ENCODE measurements at regions not wholly inside any gene's neighbourhood (a gene's known extent, or its start where the extent isn't known, plus 50 kb on each side); places are given as distances from the start of the nearest gene placed in this dataset.

- ATAC-seq: no peak
- Histone ChIP-seq H3K4me3 (replicated peaks in 1 of 2; ENCODE audit: low read depth in 1 of 2, low read length in 2 of 2) (no peak overlapping the region), H3K4me2 (ENCODE audit: low read length) (no peak overlapping the region), H4K20me1 (ENCODE audit: insufficient read depth) (no peaks in the 10 kb centered on the region), H3K9me2 (ENCODE audit: insufficient read depth) (no peaks in the 10 kb centered on the region), H2AFZ (ENCODE audit: low read depth, low read length, poor library complexity, severe bottlenecking) (no peak overlapping the region), H3K36me3 (ENCODE audit: control insufficient read depth in 1 of 2, insufficient read depth in 2 of 2, low read length in 2 of 2) (no peaks in the 10 kb centered on the region), H3K79me2 (ENCODE audit: insufficient read depth, low read length) (no peaks in the 10 kb centered on the region), H3K27me3 (ENCODE audit: insufficient read depth, low read length) (no peaks in the 10 kb centered on the region), H3K9ac (ENCODE audit: low read length) (no peak overlapping the region), H3K27ac (ENCODE audit: low read depth, low read length) (no peak overlapping the region), H3K9me3 (ENCODE audit: control insufficient read depth in 1 of 2, insufficient read depth in 1 of 2, low read depth in 1 of 2, low read length in 2 of 2) (0 out of 4 replicates have a peak, but pooled peaks cover 0 to 3% of the 10 kb centered on the region in 2 experiments), H3K4me1 (ENCODE audit: control insufficient read depth in 1 of 2, insufficient read depth in 2 of 2, low read length in 2 of 2) (no peaks in the 10 kb centered on the region)
- ChIA-PET RAD21 (ENCODE audit: low non-redundant PET in 1 of 2, low total read pairs in 2 of 2, uncharacterized antibody in 2 of 2, unreplicated experiment in 2 of 2) (no interaction called here), POLR2A (no interaction called here), CTCF (no interaction called here)
- no peak for DNase-seq (ENCODE audit: low read depth, low spot score)
- intact Hi-C loops (cut with micrococcal nuclease): no loop called here
- BruUV-seq (replicated peaks): no TSS peak
- TF ChIP-seq CBX3 (IDR thresholded peaks at IDR 0.05; ENCODE audit: low read depth) (no peak), REST (IDR thresholded peaks at IDR 0.05; ENCODE audit: low read depth) (no peak), SRF (IDR thresholded peaks at IDR 0.05; ENCODE audit: low read depth) (no peak), EZH2 (IDR thresholded peaks at IDR 0.05) (no peak)
Observed at GRCh38 chr4:35364321-35364870, 879.9 kb downstream of the ARAP2 start.

- Histone ChIP-seq H3K9ac (ENCODE audit: low read length) (no peak overlapping the region), H3K4me1 (ENCODE audit: control insufficient read depth in 1 of 2, insufficient read depth in 2 of 2, low read length in 2 of 2) (no peaks in the 10 kb centered on the region), H4K20me1 (ENCODE audit: insufficient read depth) (no peaks in the 10 kb centered on the region), H2AFZ (ENCODE audit: low read depth, low read length, poor library complexity, severe bottlenecking) (no peak overlapping the region), H3K4me2 (ENCODE audit: low read length) (no peak overlapping the region), H3K27ac (ENCODE audit: low read depth, low read length) (no peak overlapping the region), H3K9me2 (ENCODE audit: insufficient read depth) (no peaks in the 10 kb centered on the region), H3K36me3 (ENCODE audit: control insufficient read depth in 1 of 2, insufficient read depth in 2 of 2, low read length in 2 of 2) (no peaks in the 10 kb centered on the region), H3K4me3 (replicated peaks in 1 of 2; ENCODE audit: low read depth in 1 of 2, low read length in 2 of 2) (no peak overlapping the region), H3K27me3 (ENCODE audit: insufficient read depth, low read length) (no peaks in the 10 kb centered on the region), H3K79me2 (ENCODE audit: insufficient read depth, low read length) (no peaks in the 10 kb centered on the region), H3K9me3 (ENCODE audit: control insufficient read depth in 1 of 2, insufficient read depth in 1 of 2, low read depth in 1 of 2, low read length in 2 of 2) (0 out of 4 replicates have a peak, but pooled peaks cover 0 to 3% of the 10 kb centered on the region in 2 experiments)
- no peak for ATAC-seq
- no peak for DNase-seq (ENCODE audit: low read depth, low spot score)
- CTCF ChIA-PET: no interaction called here
- POLR2A ChIA-PET: no interaction called here
- BruUV-seq (replicated peaks): no TSS peak
- intact Hi-C loops (cut with micrococcal nuclease): no loop called here
- RAD21 ChIA-PET (ENCODE audit: low non-redundant PET in 1 of 2, low total read pairs in 2 of 2, uncharacterized antibody in 2 of 2, unreplicated experiment in 2 of 2): no interaction called here
- TF ChIP-seq EZH2 (IDR thresholded peaks at IDR 0.05) (no peak), ZNF274 (IDR thresholded peaks at IDR 0.05; ENCODE audit: low read depth, low read length) (no peak), POLR2A (IDR thresholded peaks at IDR 0.05; ENCODE audit: borderline replicate concordance, extremely low read depth, insufficient read depth, insufficient read length) (no peak), REST (IDR thresholded peaks at IDR 0.05; ENCODE audit: low read depth) (no peak), EZH2phosphoT487 (IDR thresholded peaks at IDR 0.05; ENCODE audit: borderline replicate concordance) (no peak), FOSL1 (IDR thresholded peaks at IDR 0.05; ENCODE audit: low read depth) (no peak), MAX (IDR thresholded peaks at IDR 0.05) (no peak), ELF1 (IDR thresholded peaks at IDR 0.05; ENCODE audit: borderline replicate concordance, low read depth) (no peak), CTCF (IDR thresholded peaks at IDR 0.05 in 2 of 3, conservative IDR thresholded peaks at IDR 0.05 in 1 of 3; ENCODE audit: borderline replicate concordance in 1 of 3, insufficient read depth in 1 of 3, low read depth in 2 of 3, low read length in 2 of 3) (no peak)
Observed at GRCh38 chr4:35365186-35365585, 879.1 kb downstream of the ARAP2 start.

Measured in HCT116 (cell line).